ENCODE measurements at regions not wholly inside any gene's neighbourhood (a gene's known extent, or its start where the extent isn't known, plus 50 kb on each side); places are given as distances from the start of the nearest gene placed in this dataset.

DNA sequence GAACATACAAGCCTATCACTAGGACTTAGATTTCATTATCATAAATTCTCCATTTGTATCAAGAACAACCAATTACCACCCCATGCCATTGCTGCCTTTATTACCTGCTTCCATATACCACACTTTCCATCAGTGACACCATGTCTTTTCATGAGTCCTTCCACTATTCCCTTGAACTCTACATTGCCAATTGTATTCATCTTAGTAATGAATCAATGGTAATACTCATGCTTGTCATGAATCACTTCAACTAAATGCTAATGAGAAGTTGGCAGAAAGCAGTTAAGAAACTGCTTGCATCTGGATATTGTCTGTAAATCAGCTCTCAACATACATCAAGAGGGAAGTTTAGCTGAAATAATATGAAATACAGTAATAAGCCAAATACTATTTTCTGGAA is 61.2 kb upstream of the RNF217 start:
- TF ChIP-seq EZH2phosphoT487 (IDR thresholded peaks at IDR 0.05), result no peak
- TF ChIP-seq, protein P1, sequence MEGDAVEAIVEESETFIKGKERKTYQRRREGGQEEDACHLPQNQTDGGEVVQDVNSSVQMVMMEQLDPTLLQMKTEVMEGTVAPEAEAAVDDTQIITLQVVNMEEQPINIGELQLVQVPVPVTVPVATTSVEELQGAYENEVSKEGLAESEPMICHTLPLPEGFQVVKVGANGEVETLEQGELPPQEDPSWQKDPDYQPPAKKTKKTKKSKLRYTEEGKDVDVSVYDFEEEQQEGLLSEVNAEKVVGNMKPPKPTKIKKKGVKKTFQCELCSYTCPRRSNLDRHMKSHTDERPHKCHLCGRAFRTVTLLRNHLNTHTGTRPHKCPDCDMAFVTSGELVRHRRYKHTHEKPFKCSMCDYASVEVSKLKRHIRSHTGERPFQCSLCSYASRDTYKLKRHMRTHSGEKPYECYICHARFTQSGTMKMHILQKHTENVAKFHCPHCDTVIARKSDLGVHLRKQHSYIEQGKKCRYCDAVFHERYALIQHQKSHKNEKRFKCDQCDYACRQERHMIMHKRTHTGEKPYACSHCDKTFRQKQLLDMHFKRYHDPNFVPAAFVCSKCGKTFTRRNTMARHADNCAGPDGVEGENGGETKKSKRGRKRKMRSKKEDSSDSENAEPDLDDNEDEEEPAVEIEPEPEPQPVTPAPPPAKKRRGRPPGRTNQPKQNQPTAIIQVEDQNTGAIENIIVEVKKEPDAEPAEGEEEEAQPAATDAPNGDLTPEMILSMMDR (IDR thresholded peaks at IDR 0.05), result no peak
- TF ChIP-seq EZH2 (IDR thresholded peaks at IDR 0.05), result no peak
